Erythroblast (primary cell): ENCODE measurements at regions not wholly inside any gene's neighbourhood (a gene's known extent, or its start where the extent isn't known, plus 50 kb on each side); places are given as distances from the start of the nearest gene placed in this dataset.

Source experiments
- GATA1 ChIP-seq: IDR thresholded peaks from 2 replicates; pipeline ENCODE4 v1.6.1; 2011; ENCODE audit warnings: low read depth, mild to moderate bottlenecking, control low read depth, low read length, moderate library complexity
- POLR2A ChIP-seq: IDR thresholded peaks from 2 replicates; pipeline ENCODE4 v1.6.1; 2011; ENCODE audit warnings: mild to moderate bottlenecking, low read length

DNA sequence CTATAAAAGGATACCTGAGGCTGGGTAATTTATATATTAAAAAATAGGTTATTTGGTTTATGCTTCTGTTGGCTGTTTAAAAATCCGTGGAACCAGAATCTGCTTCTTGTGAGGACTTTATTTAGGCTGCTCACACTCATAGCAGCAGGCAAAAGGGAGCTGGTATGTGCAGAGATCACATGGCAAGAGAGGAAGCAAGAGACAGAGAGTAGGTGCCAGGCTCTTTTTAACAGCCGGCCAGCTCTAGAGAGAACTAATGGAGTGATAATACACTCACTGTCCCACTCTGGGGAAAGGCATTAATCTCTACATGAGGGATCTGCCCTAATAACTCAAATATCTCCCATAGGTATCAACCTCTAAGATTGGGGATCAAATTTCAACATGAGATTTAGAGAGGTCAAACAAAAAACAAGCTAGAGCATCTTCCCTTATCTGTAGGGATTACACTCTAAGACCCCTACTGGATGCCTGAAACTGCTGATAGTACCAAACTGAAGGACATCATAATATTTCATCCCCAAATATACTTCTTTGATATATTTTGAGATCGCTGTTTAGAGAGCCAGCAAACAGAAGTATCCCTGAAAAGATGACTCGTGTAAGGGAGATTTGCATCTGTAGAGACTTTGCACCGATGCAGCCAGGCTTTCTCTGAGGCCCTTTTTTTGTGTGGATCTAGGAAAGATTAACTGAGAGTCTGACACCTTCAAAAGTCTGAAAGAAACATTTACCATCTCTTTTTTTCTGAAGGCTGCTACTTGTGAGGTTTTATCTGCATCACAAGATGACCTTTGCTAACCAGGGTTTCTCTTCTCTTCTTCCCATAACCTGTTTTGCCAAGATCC, 717.0 kb upstream of the MBL2 start:
- TF ChIP-seq POLR2A (no peak), GATA1 (no peak)
